CD4-positive, alpha-beta T cell treated with Interleukin-21 for 1 hour (primary cell): ENCODE measurements at regions not wholly inside any gene's neighbourhood (a gene's known extent, or its start where the extent isn't known, plus 50 kb on each side); places are given as distances from the start of the nearest gene placed in this dataset.

Source experiments
- DNase-seq: peaks from one replicate; pipeline ENCODE4 v3.0.0-alpha.2; 2020

DNA sequence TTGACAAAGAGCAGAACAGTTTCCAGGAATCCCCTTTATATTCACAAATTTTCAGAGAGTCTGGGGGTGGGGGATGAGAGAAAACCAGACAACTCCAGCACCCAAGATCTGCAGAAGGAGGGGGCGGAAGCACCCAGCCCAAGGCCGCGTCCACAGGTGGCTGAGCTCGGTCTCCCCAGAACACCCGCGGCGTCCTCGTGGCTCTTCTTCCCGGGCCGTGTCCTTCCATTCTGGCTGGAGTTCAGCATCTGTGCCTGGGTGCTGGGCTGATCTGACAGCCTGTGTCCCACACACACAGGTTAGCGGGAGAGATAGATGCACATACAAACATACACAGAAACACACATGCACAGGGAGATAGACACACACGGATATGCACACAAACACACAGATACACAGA is 455.8 kb upstream of the SALL3 start:
- no peak for DNase-seq

DNA sequence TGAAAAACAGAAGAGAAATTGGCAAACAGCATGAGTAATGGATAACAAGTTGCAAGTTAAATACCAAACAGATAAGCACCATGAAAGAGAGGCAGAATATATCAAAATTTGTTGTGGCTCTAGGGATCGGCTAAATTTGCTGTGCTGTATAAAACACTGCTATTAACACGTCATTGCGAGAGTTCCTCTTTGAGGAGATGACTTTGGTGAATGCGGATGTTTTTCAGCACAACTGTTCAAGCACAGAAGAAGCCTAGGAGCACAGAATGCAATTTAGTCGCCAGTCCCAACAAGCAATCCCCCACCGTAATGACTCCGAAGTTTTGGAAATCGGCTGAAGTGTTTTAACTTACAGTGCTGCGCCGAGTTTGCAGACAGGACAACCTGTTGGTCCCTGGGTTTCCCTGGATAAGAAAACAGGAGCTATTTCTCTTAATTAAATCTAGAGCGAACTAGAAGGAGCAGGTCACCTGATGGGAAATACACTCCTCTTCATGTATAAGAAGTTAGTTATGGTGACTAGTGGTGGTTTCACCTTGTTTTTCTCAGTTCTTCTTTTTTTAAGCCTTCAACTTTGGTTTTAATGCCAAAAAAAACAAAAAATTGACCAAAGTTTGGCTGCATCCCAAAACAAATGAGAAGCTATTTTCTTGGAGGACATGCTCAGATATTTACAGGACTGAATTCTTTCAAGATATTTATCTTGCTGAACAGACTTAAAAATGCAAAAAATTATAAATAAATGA is 454.1 kb upstream of the SALL3 start:
- no peak for DNase-seq

DNA sequence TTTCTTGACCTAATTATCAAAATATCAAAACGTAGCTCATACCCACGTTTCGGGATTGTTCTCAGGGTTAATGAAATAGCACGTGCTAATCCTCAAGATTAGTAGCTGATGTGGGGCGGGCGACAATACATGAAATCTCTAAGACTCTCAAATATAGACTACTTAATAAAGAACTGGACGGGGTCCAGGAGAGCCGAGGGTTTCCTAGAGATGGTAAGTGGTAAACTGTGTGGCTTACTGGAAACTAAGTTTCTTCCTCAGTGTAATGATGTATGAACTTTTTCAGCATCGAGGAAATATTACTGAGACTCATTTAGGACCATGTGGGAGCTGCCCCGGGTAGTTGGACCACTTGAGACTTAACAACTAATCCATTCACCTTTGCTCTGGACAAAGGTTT is 453.3 kb upstream of the SALL3 start:
- no peak for DNase-seq

DNA sequence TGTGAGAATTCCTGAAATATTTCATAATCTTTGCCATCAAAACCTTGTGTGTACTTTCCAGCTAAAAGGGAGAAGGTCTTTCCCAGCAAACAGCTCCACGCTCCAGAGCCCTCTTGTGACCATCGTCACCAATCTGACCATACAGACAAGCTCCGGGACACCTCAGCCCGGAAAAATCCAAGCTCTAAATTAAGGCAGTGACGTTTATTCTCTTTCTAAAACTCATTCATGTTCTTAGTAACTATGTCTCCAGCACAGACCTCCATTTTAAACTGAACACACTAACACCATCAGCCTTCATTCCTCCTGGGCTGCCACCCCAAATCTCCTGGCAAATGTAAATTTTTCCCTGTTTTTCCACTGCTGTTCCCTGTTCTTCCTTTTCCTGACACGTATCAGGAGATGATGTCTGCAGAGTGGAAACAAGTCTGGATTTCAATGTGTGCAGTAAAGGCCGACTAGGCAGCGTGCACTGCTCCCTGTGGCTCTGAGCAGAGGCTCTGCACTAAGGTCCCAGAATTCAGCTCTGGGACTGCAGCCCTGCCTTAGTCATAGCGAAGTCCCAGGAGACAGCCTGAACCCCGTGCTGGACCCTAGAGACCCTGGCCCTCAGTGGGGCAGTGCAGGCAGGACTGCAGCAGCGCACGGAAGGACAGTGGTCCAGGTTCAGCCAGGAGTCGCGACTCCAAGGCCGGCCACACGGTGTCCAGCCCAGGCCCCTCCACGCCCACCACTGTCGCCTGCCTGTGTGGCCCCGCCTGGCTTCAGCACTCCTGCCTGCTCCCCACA is 452.5 kb upstream of the SALL3 start:
- DNase-seq = no peak

GRCh38 chr18:78527984-78528383 is 451.6 kb upstream of the SALL3 start:
- DNase-seq = no peak

DNA sequence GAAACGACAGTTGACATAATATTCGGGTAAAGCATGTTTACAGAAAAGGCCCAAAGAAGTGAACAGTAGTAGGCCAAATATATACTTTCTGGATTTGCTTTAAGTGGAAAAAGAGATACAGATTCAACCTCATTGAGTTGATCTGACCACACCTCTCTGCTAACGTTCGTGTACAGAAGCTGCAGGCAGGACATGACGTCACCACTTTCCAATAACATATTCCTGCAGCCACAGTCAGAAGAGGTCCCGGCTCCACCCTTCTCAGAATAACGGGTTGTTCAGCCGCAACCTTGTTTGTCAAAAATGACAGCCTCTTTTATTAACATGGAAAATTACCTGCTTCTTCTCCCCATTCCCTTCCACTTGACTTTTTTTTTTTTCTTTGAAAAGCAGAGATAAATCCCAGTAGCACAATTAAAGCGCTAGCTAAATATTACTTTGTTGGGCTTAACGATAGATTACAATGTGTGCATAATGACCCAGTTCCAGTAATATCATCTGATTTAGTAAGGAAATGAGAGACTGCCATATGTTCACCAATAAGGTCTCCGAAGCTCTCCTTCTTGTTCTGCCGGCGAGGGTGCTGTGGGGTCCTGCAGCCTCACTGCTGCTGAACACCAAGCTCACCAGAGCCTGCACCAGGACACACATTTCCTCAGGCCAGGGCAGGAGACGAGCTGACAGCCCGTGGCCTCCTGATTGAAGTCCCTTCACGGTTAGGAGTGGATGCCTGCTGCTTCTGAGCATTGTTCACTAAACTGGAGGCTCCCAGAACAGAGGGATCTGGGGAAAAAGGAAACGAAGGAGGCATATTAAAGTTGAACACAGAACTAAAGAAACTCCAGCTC is 451.0 kb upstream of the SALL3 start:
- DNase-seq = no peak

GRCh38 chr18:78531637-78532036 is 448.0 kb upstream of the SALL3 start:
- DNase-seq = no peak

- DNase-seq = no peak
Measured at GRCh38 chr18:78538669-78539440, 440.8 kb upstream of the SALL3 start.

GRCh38 chr18:78540636-78541529 is 438.7 kb upstream of the SALL3 start:
- no peak for DNase-seq

GRCh38 chr18:78542204-78542603 is 437.4 kb upstream of the SALL3 start:
- no peak for DNase-seq

GRCh38 chr18:78543201-78543725 is 436.4 kb upstream of the SALL3 start:
- DNase-seq = no peak

- no peak for DNase-seq
Measured at GRCh38 chr18:78546281-78546680, 433.3 kb upstream of the SALL3 start.

- no peak for DNase-seq
Measured at GRCh38 chr18:78547817-78548216, 431.8 kb upstream of the SALL3 start.

- no peak for DNase-seq
Measured at GRCh38 chr18:78548261-78549058, 431.2 kb upstream of the SALL3 start.

- DNase-seq = no peak
Measured at GRCh38 chr18:78549971-78550370, 429.6 kb upstream of the SALL3 start.

DNA sequence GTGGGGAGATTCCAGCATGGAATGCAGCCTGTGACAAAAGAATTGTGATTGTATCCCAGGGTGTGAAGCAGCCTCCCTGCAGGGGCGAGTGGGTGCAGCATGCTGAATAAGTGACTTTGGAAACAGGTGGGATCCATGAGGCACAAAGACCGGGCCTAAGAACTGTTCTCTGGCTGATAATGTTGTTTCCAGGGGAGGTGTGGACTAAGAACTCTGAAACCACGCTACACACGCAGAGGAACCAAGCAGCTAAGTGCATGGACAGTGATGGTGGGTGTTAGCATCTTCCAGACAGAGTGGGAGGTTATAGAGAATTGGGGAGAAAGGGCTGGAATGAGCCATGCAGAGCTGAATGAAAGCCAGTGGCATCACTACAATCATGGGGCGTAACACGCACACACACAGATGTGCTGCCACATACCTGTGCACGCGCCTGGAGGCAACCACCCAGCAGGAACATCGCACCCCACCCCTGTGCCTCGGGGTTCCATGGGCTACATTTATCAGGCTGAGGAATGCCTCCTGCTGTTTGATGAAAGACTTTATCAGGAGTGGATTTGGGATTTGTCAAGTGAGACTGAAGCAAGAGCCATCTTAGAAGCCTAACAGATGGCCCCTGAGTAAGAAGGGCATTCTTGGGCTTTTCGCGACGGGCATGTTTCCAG is 424.5 kb upstream of the SALL3 start:
- DNase-seq = no peak

- no peak for DNase-seq
Measured at GRCh38 chr18:78557371-78557770, 422.2 kb upstream of the SALL3 start.

- DNase-seq = no peak
Measured at GRCh38 chr18:78558101-78558810, 421.4 kb upstream of the SALL3 start.

DNA sequence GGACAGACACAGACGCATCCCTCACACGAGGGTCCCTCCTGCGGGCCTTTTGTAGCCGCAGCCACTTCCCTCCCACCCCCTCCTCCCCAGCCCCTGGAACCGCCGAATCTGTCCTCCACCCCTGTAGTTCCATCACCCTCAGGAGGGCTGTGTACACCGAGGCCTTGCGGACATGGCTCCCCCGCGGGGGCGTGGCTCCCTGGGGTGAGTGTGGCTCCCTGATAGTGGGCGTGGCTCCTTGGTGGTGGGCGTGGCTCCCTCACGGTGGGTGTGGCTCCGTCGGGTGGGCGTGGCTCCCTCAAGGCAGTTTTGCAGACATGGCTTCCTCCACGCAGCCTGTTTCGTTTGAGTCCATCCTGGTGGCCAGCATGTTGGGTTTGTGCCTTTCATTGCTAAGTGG is 420.7 kb upstream of the SALL3 start:
- DNase-seq = no peak
